ENCODE measurements at regions not wholly inside any gene's neighbourhood (a gene's known extent, or its start where the extent isn't known, plus 50 kb on each side); places are given as distances from the start of the nearest gene placed in this dataset.

DNA sequence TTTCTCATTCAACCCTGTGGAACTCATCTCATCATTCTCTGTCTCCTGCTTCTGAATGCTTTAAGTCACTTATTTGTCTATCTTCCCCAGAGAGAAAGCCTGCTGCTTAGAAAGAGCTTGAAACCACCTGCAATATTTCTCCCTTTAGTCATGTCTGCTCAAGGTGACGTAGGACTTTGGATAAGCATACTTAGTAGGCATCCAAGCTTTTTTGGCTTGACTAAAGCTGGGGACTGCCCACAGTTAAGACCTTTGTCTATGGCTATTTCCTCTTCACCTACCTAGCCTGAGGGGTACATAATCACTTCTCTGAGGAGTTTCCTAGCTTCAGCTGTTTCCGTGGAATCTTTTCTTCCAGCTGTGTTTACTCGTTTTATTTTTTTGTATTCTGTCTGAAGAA lies 665.8 kb upstream of the CAMK1G start:
- Mint-ChIP-seq H3K27ac (no peak overlapping the region), H3K4me3 (no peak overlapping the region), H3K27me3 (ENCODE audit: low read depth in 3 of 3) (peaks cover 0 to 2% (median 0%) of the 10 kb centered on the region in 3 donors), H3K4me1 (no peaks in the 10 kb centered on the region), H3K36me3 (no peaks in the 10 kb centered on the region), H3K9me3 (peaks cover 2 to 8% (median 4%) of the 10 kb centered on the region in 7 donors)
- Histone ChIP-seq H3K4me2 (replicated peaks; ENCODE audit: extremely low read depth, low read length, poor library complexity, severe bottlenecking) (no peak overlapping the region), H3K9ac (ENCODE audit: insufficient read depth, low read length, poor library complexity, severe bottlenecking) (no peak overlapping the region), H3K79me2 (ENCODE audit: insufficient read depth, low read length) (no peaks in the 10 kb centered on the region), H3K36me3 (replicated peaks in 1 of 2; ENCODE audit: control insufficient read depth in 1 of 2, insufficient read depth in 2 of 2, low read length in 2 of 2) (no peaks in the 10 kb centered on the region), H3K4me3 (replicated peaks in 1 of 3; ENCODE audit: low read depth in 2 of 3, low read length in 3 of 3) (no peak overlapping the region), H2AFZ (ENCODE audit: insufficient read depth, low read depth, low read length, poor library complexity, severe bottlenecking) (no peak overlapping the region), H3K9me3 (replicated peaks in 1 of 2; ENCODE audit: control insufficient read depth in 1 of 2, insufficient read depth in 1 of 2, low read length in 2 of 2) (no peaks in the 10 kb centered on the region), H4K20me1 (ENCODE audit: insufficient read depth, low read length) (no peaks in the 10 kb centered on the region), H3K4me1 (ENCODE audit: control insufficient read depth in 1 of 2, insufficient read depth in 2 of 2, low read length in 2 of 2) (no peaks in the 10 kb centered on the region), H3K27ac (ENCODE audit: low read depth in 1 of 2, low read length in 2 of 2) (no peak overlapping the region), H3K27me3 (ENCODE audit: control insufficient read depth in 2 of 2, insufficient read depth in 2 of 2, low read length in 2 of 2) (no peaks in the 10 kb centered on the region)
- TF ChIP-seq, protein P1, sequence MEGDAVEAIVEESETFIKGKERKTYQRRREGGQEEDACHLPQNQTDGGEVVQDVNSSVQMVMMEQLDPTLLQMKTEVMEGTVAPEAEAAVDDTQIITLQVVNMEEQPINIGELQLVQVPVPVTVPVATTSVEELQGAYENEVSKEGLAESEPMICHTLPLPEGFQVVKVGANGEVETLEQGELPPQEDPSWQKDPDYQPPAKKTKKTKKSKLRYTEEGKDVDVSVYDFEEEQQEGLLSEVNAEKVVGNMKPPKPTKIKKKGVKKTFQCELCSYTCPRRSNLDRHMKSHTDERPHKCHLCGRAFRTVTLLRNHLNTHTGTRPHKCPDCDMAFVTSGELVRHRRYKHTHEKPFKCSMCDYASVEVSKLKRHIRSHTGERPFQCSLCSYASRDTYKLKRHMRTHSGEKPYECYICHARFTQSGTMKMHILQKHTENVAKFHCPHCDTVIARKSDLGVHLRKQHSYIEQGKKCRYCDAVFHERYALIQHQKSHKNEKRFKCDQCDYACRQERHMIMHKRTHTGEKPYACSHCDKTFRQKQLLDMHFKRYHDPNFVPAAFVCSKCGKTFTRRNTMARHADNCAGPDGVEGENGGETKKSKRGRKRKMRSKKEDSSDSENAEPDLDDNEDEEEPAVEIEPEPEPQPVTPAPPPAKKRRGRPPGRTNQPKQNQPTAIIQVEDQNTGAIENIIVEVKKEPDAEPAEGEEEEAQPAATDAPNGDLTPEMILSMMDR (IDR thresholded peaks at IDR 0.05): no peak
- intact Hi-C loops (cut with micrococcal nuclease): no loop called here
- DNase-seq: no peak
- WGBS (ENCODE audit: insufficient coverage): 100% methylated on average over 1 of the region's 3 CpGs

DNA sequence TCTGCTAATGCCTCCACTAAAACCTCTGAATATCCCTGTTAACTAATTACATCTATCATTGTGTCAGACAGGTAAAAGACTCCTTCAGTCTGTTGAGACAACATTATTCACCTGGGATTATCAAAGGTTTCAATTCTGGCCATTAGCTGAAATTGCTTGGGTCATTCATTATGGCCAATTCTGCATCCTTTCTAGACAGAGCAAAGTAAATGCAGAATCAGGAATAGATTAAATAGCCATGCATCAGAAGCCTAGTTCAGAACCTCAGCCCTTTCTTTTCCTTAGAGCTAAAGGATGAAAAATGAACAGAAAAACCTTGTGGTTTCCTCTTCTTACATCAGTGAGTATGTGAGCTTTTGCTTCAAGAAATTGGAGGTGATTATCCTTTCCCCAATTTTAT lies 665.4 kb upstream of the CAMK1G start:
- H3K9me3 Mint-ChIP-seq: peaks cover 2 to 8% (median 4%) of the 10 kb centered on the region in 7 donors
- no peaks in the 10 kb centered on the region for H3K4me1 Mint-ChIP-seq
- H3K4me3 Mint-ChIP-seq: no peak overlapping the region
- Histone ChIP-seq H3K4me2 (replicated peaks; ENCODE audit: extremely low read depth, low read length, poor library complexity, severe bottlenecking) (no peak overlapping the region), H3K27ac (ENCODE audit: low read depth in 1 of 2, low read length in 2 of 2) (no peak overlapping the region), H3K4me3 (replicated peaks in 1 of 3; ENCODE audit: low read depth in 2 of 3, low read length in 3 of 3) (no peak overlapping the region), H2AFZ (ENCODE audit: insufficient read depth, low read depth, low read length, poor library complexity, severe bottlenecking) (no peak overlapping the region), H3K4me1 (ENCODE audit: control insufficient read depth in 1 of 2, insufficient read depth in 2 of 2, low read length in 2 of 2) (no peaks in the 10 kb centered on the region), H3K9ac (ENCODE audit: insufficient read depth, low read length, poor library complexity, severe bottlenecking) (no peak overlapping the region), H3K79me2 (ENCODE audit: insufficient read depth, low read length) (no peaks in the 10 kb centered on the region), H3K36me3 (replicated peaks in 1 of 2; ENCODE audit: control insufficient read depth in 1 of 2, insufficient read depth in 2 of 2, low read length in 2 of 2) (no peaks in the 10 kb centered on the region), H4K20me1 (ENCODE audit: insufficient read depth, low read length) (no peaks in the 10 kb centered on the region), H3K9me3 (replicated peaks in 1 of 2; ENCODE audit: control insufficient read depth in 1 of 2, insufficient read depth in 1 of 2, low read length in 2 of 2) (no peaks in the 10 kb centered on the region), H3K27me3 (ENCODE audit: control insufficient read depth in 2 of 2, insufficient read depth in 2 of 2, low read length in 2 of 2) (no peaks in the 10 kb centered on the region)
- peaks cover 0 to 2% (median 0%) of the 10 kb centered on the region in 3 donors for H3K27me3 Mint-ChIP-seq (ENCODE audit: low read depth in 3 of 3)
- no peaks in the 10 kb centered on the region for H3K36me3 Mint-ChIP-seq
- TF ChIP-seq, protein P1 (IDR thresholded peaks at IDR 0.05): no peak
- intact Hi-C loops (cut with micrococcal nuclease): no loop called here
- H3K27ac Mint-ChIP-seq: no peak overlapping the region
- no peak for DNase-seq
